ENCODE measurements at regions not wholly inside any gene's neighbourhood (a gene's known extent, or its start where the extent isn't known, plus 50 kb on each side); places are given as distances from the start of the nearest gene placed in this dataset.
"Not testable (repeated sequence)": the region's sequence is repeated elsewhere in the genome, so short reads cannot be mapped to it uniquely, and the experiment has no call there.

DNA sequence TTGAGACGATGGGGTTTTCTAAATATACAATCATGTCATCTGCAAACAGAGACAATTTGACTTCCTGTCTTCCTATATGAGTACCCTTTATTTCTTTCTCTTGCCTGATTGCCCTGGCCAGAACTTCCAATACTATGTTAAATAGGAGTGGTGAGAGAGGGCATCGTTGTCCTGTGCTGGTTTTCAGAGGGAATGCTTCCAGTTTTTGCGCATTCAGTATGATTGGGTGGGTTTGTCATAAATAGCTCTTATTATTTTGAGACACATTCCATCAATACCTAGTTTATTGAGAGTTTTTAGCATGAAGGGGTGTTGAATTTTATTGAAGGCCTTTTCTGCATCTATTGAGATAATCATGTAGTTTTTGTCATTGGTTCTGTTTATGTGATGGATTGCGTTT, 86.5 kb upstream of the SNX9 start:
- not testable (repeated sequence) for TF ChIP-seq POLR2A (IDR thresholded peaks at IDR 0.05; ENCODE audit: control extremely low read depth in 1 of 2, low read depth in 2 of 2, low read length in 2 of 2); CTCF (IDR thresholded peaks at IDR 0.05; ENCODE audit: control extremely low read depth in 1 of 3, insufficient read depth in 1 of 3, low read depth in 1 of 3, low read length in 3 of 3); ZNF274 (IDR thresholded peaks at IDR 0.05; ENCODE audit: borderline replicate concordance, extremely low read depth, low read length); ASH2L (IDR thresholded peaks at IDR 0.05; ENCODE audit: low read length); ATF2 (IDR thresholded peaks at IDR 0.05; ENCODE audit: low read length); SRF (IDR thresholded peaks at IDR 0.05; ENCODE audit: low read depth, low read length); TAF1 (IDR thresholded peaks at IDR 0.05; ENCODE audit: low read depth, low read length); SP1 (IDR thresholded peaks at IDR 0.05; ENCODE audit: low read depth, low read length); RAD21 (IDR thresholded peaks at IDR 0.05 in 1 of 2, conservative IDR thresholded peaks at IDR 0.05 in 1 of 2; ENCODE audit: low read depth in 2 of 2, low read length in 2 of 2); YY1 (IDR thresholded peaks at IDR 0.05; ENCODE audit: low read depth, low read length); RFX5 (IDR thresholded peaks at IDR 0.05; ENCODE audit: borderline replicate concordance, low read depth, low read length)
- TF ChIP-seq, protein P1, sequence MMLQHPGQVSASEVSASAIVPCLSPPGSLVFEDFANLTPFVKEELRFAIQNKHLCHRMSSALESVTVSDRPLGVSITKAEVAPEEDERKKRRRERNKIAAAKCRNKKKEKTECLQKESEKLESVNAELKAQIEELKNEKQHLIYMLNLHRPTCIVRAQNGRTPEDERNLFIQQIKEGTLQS (IDR thresholded peaks at IDR 0.05; ENCODE audit: insufficient read depth, low read depth, low read length) = not testable (repeated sequence)
